ENCODE measurements at regions not wholly inside any gene's neighbourhood (a gene's known extent, or its start where the extent isn't known, plus 50 kb on each side); places are given as distances from the start of the nearest gene placed in this dataset.

- TF ChIP-seq, protein P1, sequence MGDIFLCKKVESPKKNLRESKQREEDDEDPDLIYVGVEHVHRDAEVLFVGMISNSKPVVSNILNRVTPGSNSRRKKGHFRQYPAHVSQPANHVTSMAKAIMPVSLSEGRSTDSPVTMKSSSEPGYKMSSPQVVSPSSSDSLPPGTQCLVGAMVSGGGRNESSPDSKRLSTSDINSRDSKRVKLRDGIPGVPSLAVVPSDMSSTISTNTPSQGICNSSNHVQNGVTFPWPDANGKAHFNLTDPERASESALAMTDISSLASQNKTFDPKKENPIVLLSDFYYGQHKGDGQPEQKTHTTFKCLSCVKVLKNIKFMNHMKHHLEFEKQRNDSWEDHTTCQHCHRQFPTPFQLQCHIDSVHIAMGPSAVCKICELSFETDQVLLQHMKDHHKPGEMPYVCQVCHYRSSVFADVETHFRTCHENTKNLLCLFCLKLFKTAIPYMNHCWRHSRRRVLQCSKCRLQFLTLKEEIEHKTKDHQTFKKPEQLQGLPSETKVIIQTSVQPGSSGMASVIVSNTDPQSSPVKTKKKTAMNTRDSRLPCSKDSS (IDR thresholded peaks at IDR 0.05; ENCODE audit: low read depth, partially characterized antibody), result no peak
- no peak for TF ChIP-seq SRF (CRISPR knock-in tag; IDR thresholded peaks at IDR 0.05)
- TF ChIP-seq GABPB1 (CRISPR knock-in tag; IDR thresholded peaks at IDR 0.05), result no peak
- TF ChIP-seq, protein P2, sequence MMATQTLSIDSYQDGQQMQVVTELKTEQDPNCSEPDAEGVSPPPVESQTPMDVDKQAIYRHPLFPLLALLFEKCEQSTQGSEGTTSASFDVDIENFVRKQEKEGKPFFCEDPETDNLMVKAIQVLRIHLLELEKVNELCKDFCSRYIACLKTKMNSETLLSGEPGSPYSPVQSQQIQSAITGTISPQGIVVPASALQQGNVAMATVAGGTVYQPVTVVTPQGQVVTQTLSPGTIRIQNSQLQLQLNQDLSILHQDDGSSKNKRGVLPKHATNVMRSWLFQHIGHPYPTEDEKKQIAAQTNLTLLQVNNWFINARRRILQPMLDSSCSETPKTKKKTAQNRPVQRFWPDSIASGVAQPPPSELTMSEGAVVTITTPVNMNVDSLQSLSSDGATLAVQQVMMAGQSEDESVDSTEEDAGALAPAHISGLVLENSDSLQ (IDR thresholded peaks at IDR 0.05), result no peak
- no peak for TF ChIP-seq CBX5 (IDR thresholded peaks at IDR 0.05; ENCODE audit: borderline replicate concordance, low read depth)
- no peak for TF ChIP-seq TCF7 (IDR thresholded peaks at IDR 0.05; ENCODE audit: borderline replicate concordance)
- TF ChIP-seq NCOA1 (IDR thresholded peaks at IDR 0.05; ENCODE audit: low read depth), result no peak
- TF ChIP-seq SMARCA4 (IDR thresholded peaks at IDR 0.05), result no peak
- no peak for TF ChIP-seq MCM3 (IDR thresholded peaks at IDR 0.05)
- TF ChIP-seq, protein P3, sequence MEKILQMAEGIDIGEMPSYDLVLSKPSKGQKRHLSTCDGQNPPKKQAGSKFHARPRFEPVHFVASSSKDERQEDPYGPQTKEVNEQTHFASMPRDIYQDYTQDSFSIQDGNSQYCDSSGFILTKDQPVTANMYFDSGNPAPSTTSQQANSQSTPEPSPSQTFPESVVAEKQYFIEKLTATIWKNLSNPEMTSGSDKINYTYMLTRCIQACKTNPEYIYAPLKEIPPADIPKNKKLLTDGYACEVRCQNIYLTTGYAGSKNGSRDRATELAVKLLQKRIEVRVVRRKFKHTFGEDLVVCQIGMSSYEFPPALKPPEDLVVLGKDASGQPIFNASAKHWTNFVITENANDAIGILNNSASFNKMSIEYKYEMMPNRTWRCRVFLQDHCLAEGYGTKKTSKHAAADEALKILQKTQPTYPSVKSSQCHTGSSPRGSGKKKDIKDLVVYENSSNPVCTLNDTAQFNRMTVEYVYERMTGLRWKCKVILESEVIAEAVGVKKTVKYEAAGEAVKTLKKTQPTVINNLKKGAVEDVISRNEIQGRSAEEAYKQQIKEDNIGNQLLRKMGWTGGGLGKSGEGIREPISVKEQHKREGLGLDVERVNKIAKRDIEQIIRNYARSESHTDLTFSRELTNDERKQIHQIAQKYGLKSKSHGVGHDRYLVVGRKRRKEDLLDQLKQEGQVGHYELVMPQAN (IDR thresholded peaks at IDR 0.05; ENCODE audit: borderline replicate concordance), result no peak
- TF ChIP-seq MTF1 (CRISPR knock-in tag; IDR thresholded peaks at IDR 0.05; ENCODE audit: borderline replicate concordance), result no peak
Measured at GRCh38 chr6:125668071-125668470, 81.4 kb upstream of the HEY2 start (continued).
